HG03175 (cell line): ENCODE measurements at regions not wholly inside any gene's neighbourhood (a gene's known extent, or its start where the extent isn't known, plus 50 kb on each side); places are given as distances from the start of the nearest gene placed in this dataset.

Source experiments
- ATAC-seq: cut with Tn5 transposase; IDR thresholded peaks from one replicate; pipeline ENCODE4 v1.9.1; 2021; ENCODE audit warnings: mild to moderate bottlenecking, moderate library complexity; ENCODE audit not compliant: unreplicated experiment

GRCh38 chr5:147036691-147037245 lies 158.2 kb upstream of the PPP2R2B start:
- ATAC-seq: no peak

GRCh38 chr5:147037515-147038205 lies 159.1 kb upstream of the PPP2R2B start:
- no peak for ATAC-seq

GRCh38 chr5:147040856-147041255 lies 162.3 kb upstream of the PPP2R2B start:
- ATAC-seq: no peak

GRCh38 chr5:147044572-147045273 lies 166.2 kb upstream of the PPP2R2B start:
- no peak for ATAC-seq

- no peak for ATAC-seq
Observed at GRCh38 chr5:147045290-147045689, 166.7 kb upstream of the PPP2R2B start.

- ATAC-seq: no peak
Observed at GRCh38 chr5:147046281-147046680, 167.7 kb upstream of the PPP2R2B start.

GRCh38 chr5:147046894-147047293 lies 168.3 kb upstream of the PPP2R2B start:
- no peak for ATAC-seq

GRCh38 chr5:147049764-147050163 lies 171.2 kb upstream of the PPP2R2B start:
- ATAC-seq: no peak

GRCh38 chr5:147050172-147050571 lies 171.6 kb upstream of the PPP2R2B start:
- ATAC-seq: no peak

- ATAC-seq: no peak
Observed at GRCh38 chr5:147051193-147051592, 172.6 kb upstream of the PPP2R2B start.

- no peak for ATAC-seq
Observed at GRCh38 chr5:147052519-147052918, 174.0 kb upstream of the PPP2R2B start.

GRCh38 chr5:147055089-147055826 lies 176.7 kb upstream of the PPP2R2B start:
- no peak for ATAC-seq

- no peak for ATAC-seq
Observed at GRCh38 chr5:147055850-147056566, 177.5 kb upstream of the PPP2R2B start.

- no peak for ATAC-seq
Observed at GRCh38 chr5:147057051-147057450, 177.8 kb upstream of the STK32A start.

GRCh38 chr5:147061431-147061830 lies 173.4 kb upstream of the STK32A start:
- no peak for ATAC-seq

GRCh38 chr5:147062427-147062826 lies 172.4 kb upstream of the STK32A start:
- no peak for ATAC-seq

GRCh38 chr5:147063943-147064342 lies 170.9 kb upstream of the STK32A start:
- ATAC-seq: no peak

GRCh38 chr5:147065071-147065470 lies 169.8 kb upstream of the STK32A start:
- ATAC-seq: no peak

- ATAC-seq: no peak
Observed at GRCh38 chr5:147068998-147069397, 165.8 kb upstream of the STK32A start.

- ATAC-seq: no peak
Observed at GRCh38 chr5:147072622-147073021, 162.2 kb upstream of the STK32A start.

GRCh38 chr5:147073098-147073497 lies 161.7 kb upstream of the STK32A start:
- ATAC-seq: no peak
